HepG2 (cell line): ENCODE measurements at regions not wholly inside any gene's neighbourhood (a gene's known extent, or its start where the extent isn't known, plus 50 kb on each side); places are given as distances from the start of the nearest gene placed in this dataset.

Experiments used
- ATAC-seq: fragments of 200-7000 bp; cut with Tn5 transposase; 3 replicates; pipeline ENCODE4 v1.9.1; 2020; ENCODE audit warnings: mild to moderate bottlenecking, moderate library complexity
- BruUV-seq: library from RNA; stranded (reverse); fragments of 400-500 nt; replicated peaks from 2 replicates; lab custom pipeline; 2021; lab: Mats Ljungman, UMichigan
- CTCF ChIA-PET: fragments of 300-600 bp; formaldehyde crosslinking; extraction: SDS; loops from one replicate; lab custom pipeline; 2021; ENCODE audit warnings: low total read pairs, inconsistent platforms, low intra/inter-chr PET ratio; lab: Yijun Ruan, JAX
- POLR2A ChIA-PET: fragments of 350-600 bp; sonication (Branson Sonifier 250); formaldehyde crosslinking; loops from one replicate; lab custom pipeline; 2020; ENCODE audit warnings: antibody characterized with exemption, inconsistent platforms; lab: Yijun Ruan, JAX
- DNase-seq: peaks from one replicate; pipeline ENCODE4 v3.0.0-alpha.2; 2015; ENCODE audit warnings: low spot score
- FAIRE-seq: peaks from 3 replicates; lab custom pipeline; 2011; peaks lifted over from hg19 to GRCh38; lab: Jason Lieb, UNC
- H2AFZ ChIP-seq: one replicate; pipeline ENCODE4 v1.6.1; 2011; ENCODE audit warnings: low read length, inconsistent platforms
- H3K27ac ChIP-seq: fragments of 300-600 bp; 3 replicates; pipeline ENCODE4 v1.8.0; 2011; ENCODE audit warnings: mixed run types, mild to moderate bottlenecking, mixed read lengths, low read length, inconsistent platforms; ENCODE audit not compliant: insufficient read depth; ENCODE audit errors: extremely low read length
- H3K27me3 ChIP-seq, 2 experiments: fragments of 200-600 bp in 1 of 2; 2 replicates in 1 of 2; 3 replicates in 1 of 2; pipeline versions ENCODE4 v1.6.0 to v1.8.0; 2011; ENCODE audit warnings: low read length in 2 of 2, mild to moderate bottlenecking in 2 of 2, moderate library complexity in 2 of 2, inconsistent platforms in 1 of 2; ENCODE audit not compliant: insufficient read depth in 2 of 2, control insufficient read depth in 1 of 2
- H3K36me3 ChIP-seq, 2 experiments: fragments of 200-600 bp in 1 of 2; replicated peaks in 1 of 2; 2 replicates in 1 of 2; 3 replicates in 1 of 2; pipeline versions ENCODE4 v1.5.1 to v1.8.0; 2011; ENCODE audit warnings: low read length in 2 of 2, inconsistent platforms in 1 of 2; ENCODE audit not compliant: insufficient read depth in 2 of 2, control insufficient read depth in 1 of 2
- H3K4me1 ChIP-seq: 2 replicates; pipeline ENCODE4 v1.5.1; 2012; ENCODE audit warnings: low read length, inconsistent platforms; ENCODE audit not compliant: insufficient read depth
- H3K4me2 ChIP-seq: 2 replicates; pipeline ENCODE4 v1.6.0; 2011; ENCODE audit warnings: low read depth, low read length, inconsistent platforms
- H3K4me3 ChIP-seq, 3 experiments: fragments of 200-600 bp in 1 of 3; sonication (generic), shearing (Covaris generic) in 1 of 3; replicated peaks in 1 of 3; 2 replicates each; pipeline ENCODE4 v1.5.1; 2011 to 2016; ENCODE audit warnings: low read length in 3 of 3, inconsistent platforms in 2 of 3, low read depth in 2 of 3, mild to moderate bottlenecking in 2 of 3, control low read depth in 1 of 3, mixed read lengths in 1 of 3; ENCODE audit not compliant: insufficient read depth in 1 of 3
- H3K79me2 ChIP-seq: one replicate; pipeline ENCODE4 v1.6.1; 2011; ENCODE audit warnings: low read length, inconsistent platforms; ENCODE audit not compliant: insufficient read depth
- H3K9ac ChIP-seq: 2 replicates; pipeline ENCODE4 v1.6.0; 2011; ENCODE audit warnings: mild to moderate bottlenecking, low read depth, low read length, inconsistent platforms; ENCODE audit not compliant: insufficient read depth
- H3K9me3 ChIP-seq: 2 replicates; pipeline ENCODE4 v1.5.1; 2012; ENCODE audit warnings: mild to moderate bottlenecking, low read length
- H4K20me1 ChIP-seq: 2 replicates; pipeline ENCODE4 v1.6.0; 2011; ENCODE audit warnings: inconsistent platforms, mild to moderate bottlenecking, low read length, moderate library complexity; ENCODE audit not compliant: insufficient read depth
- AGO1 ChIP-seq: fragments of 200-400 bp; formaldehyde crosslinking; IDR thresholded peaks from 2 replicates; pipeline ENCODE4 v1.6.1; 2017; ENCODE audit warnings: mild to moderate bottlenecking, low read depth, low read length, moderate library complexity; ENCODE audit not compliant: poor library complexity, severe bottlenecking
- GATA4 ChIP-seq: sonication (generic); IDR thresholded peaks from 2 replicates; pipeline ENCODE4 v1.6.1; 2016; ENCODE audit warnings: antibody characterized with exemption, low read depth, borderline replicate concordance
- NFIB ChIP-seq: sonication (generic); formaldehyde crosslinking; IDR thresholded peaks from 2 replicates; pipeline ENCODE4 v1.9.0; 2021; ENCODE audit warnings: missing genetic modification reagents, mild to moderate bottlenecking, borderline replicate concordance
- SCMH1 ChIP-seq: sonication (generic); formaldehyde crosslinking; IDR thresholded peaks from 2 replicates; pipeline ENCODE4 v1.9.0; 2021; ENCODE audit warnings: missing genetic modification reagents, mild to moderate bottlenecking, borderline replicate concordance
- TCF7 ChIP-seq: sonication (generic); IDR thresholded peaks from 2 replicates; pipeline ENCODE4 v1.6.1; 2016; ENCODE audit warnings: antibody characterized with exemption, low read depth
- TSC22D2 ChIP-seq: sonication (generic); formaldehyde crosslinking; IDR thresholded peaks from 2 replicates; pipeline ENCODE4 v1.5.1; 2020; ENCODE audit warnings: missing genetic modification reagents, mild to moderate bottlenecking, borderline replicate concordance
- ZNF101 ChIP-seq: sonication (generic); formaldehyde crosslinking; IDR thresholded peaks from 2 replicates; pipeline ENCODE4 v1.4.0; 2020; ENCODE audit warnings: mild to moderate bottlenecking, low read depth, missing genetic modification reagents, borderline replicate concordance
- ZNF136 ChIP-seq: sonication (generic); formaldehyde crosslinking; IDR thresholded peaks from 2 replicates; pipeline ENCODE4 v1.8.1; 2022; ENCODE audit warnings: low read depth, mild to moderate bottlenecking, moderate library complexity, missing genetic modification reagents
- ZNF143 ChIP-seq: sonication (generic); formaldehyde crosslinking; IDR thresholded peaks from 2 replicates; pipeline ENCODE4 v1.4.0; 2020; ENCODE audit warnings: missing genetic modification reagents
- ZNF225 ChIP-seq: sonication (generic); formaldehyde crosslinking; IDR thresholded peaks from 2 replicates; pipeline ENCODE4 v1.4.0; 2020; ENCODE audit warnings: mild to moderate bottlenecking, missing genetic modification reagents
- ZNF350 ChIP-seq: sonication (generic); formaldehyde crosslinking; IDR thresholded peaks from 2 replicates; pipeline ENCODE4 v1.4.0; 2020; ENCODE audit warnings: mild to moderate bottlenecking, low read depth, missing genetic modification reagents, borderline replicate concordance
- ZNF615 ChIP-seq: sonication (generic); formaldehyde crosslinking; IDR thresholded peaks from 2 replicates; pipeline ENCODE4 v1.5.0; 2020; ENCODE audit warnings: mild to moderate bottlenecking, missing genetic modification reagents, borderline replicate concordance
- ZNF839 ChIP-seq: sonication (generic); formaldehyde crosslinking; IDR thresholded peaks from 2 replicates; pipeline ENCODE4 v1.4.0; 2020; ENCODE audit warnings: missing genetic modification reagents, mild to moderate bottlenecking, borderline replicate concordance
- WGBS: methylation state at CpG from one replicate; pipeline ENCODE4 v1.1.6; 2017; ENCODE audit warnings: low lambda C conversion rate; 5-methylcytosine and 5-hydroxymethylcytosine counted together
- in situ Hi-C: cut with HindIII; loops from 2 replicates; pipeline ENCODE4 v1.10.0; 2017; ENCODE audit warnings: low pct_unique_long_range_greater_than_20kb; ENCODE audit not compliant: extremely low pct_ligation_motif_present
- intact Hi-C: fragments of 100-400 bp; cut with micrococcal nuclease; formaldehyde crosslinking; loops from one replicate; pipeline ENCODE4 v1.10.0; 2022; ENCODE audit not compliant: unreplicated experiment
- TF ChIP-seq, protein P1 (sequence below): sonication (generic); formaldehyde crosslinking; IDR thresholded peaks from 2 replicates; pipeline ENCODE4 v1.4.0; 2020; ENCODE audit warnings: missing genetic modification reagents
- TF ChIP-seq, protein P2 (sequence below): sonication (generic); formaldehyde crosslinking; IDR thresholded peaks from 2 replicates; pipeline ENCODE4 v1.4.0; 2020; ENCODE audit warnings: missing genetic modification reagents

DNA sequence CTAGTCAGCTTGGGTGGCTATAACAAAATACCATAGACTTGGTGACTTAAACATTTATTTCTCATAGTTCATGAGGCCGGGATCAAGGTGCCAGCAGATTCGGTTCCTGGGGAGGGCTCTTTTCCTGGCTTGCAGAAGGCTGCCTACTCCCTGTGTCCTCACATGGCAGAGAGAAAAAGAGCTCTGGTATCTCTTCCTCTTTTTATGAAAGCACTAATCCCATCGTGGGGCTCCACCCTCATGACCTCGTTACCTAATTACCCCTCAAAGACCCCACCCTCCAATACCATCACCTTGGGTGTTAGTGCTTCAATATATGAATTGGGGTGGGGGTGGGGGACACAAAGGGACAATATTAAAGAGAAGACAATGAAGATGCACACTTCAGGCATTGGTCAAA lies 67.1 kb upstream of the CCBE1 start:
- WGBS: 0% methylated on average over 4 of the region's 4 CpGs
- no peak for FAIRE-seq
- intact Hi-C loops: no loop called here
- ChIA-PET CTCF (no interaction called here), POLR2A (no interaction called here)
- Histone ChIP-seq H3K79me2 (no peaks in the 10 kb centered on the region), H3K27me3 (no peaks in the 10 kb centered on the region), H2AFZ (no peak overlapping the region), H3K4me3 (no peak overlapping the region), H4K20me1 (no peaks in the 10 kb centered on the region), H3K9me3 (no peaks in the 10 kb centered on the region), H3K27ac (no peak overlapping the region), H3K36me3 (no peaks in the 10 kb centered on the region), H3K4me2 (no peak overlapping the region), H3K9ac (no peak overlapping the region), H3K4me1 (no peaks in the 10 kb centered on the region)
- TF ChIP-seq TSC22D2 (CRISPR knock-in tag) (no peak), ZNF615 (CRISPR knock-in tag) (no peak), ZNF839 (CRISPR knock-in tag) (no peak), AGO1 (no peak)
- TF ChIP-seq, protein P1, sequence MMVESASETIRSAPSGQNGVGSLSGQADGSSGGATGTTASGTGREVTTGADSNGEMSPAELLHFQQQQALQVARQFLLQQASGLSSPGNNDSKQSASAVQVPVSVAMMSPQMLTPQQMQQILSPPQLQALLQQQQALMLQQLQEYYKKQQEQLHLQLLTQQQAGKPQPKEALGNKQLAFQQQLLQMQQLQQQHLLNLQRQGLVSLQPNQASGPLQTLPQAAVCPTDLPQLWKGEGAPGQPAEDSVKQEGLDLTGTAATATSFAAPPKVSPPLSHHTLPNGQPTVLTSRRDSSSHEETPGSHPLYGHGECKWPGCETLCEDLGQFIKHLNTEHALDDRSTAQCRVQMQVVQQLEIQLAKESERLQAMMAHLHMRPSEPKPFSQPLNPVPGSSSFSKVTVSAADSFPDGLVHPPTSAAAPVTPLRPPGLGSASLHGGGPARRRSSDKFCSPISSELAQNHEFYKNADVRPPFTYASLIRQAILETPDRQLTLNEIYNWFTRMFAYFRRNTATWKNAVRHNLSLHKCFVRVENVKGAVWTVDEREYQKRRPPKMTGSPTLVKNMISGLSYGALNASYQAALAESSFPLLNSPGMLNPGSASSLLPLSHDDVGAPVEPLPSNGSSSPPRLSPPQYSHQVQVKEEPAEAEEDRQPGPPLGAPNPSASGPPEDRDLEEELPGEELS (CRISPR knock-in tag): no peak
- BruUV-seq: no TSS peak
- in situ Hi-C loops: no loop called here
- ATAC-seq: no peak
- no peak for DNase-seq

DNA sequence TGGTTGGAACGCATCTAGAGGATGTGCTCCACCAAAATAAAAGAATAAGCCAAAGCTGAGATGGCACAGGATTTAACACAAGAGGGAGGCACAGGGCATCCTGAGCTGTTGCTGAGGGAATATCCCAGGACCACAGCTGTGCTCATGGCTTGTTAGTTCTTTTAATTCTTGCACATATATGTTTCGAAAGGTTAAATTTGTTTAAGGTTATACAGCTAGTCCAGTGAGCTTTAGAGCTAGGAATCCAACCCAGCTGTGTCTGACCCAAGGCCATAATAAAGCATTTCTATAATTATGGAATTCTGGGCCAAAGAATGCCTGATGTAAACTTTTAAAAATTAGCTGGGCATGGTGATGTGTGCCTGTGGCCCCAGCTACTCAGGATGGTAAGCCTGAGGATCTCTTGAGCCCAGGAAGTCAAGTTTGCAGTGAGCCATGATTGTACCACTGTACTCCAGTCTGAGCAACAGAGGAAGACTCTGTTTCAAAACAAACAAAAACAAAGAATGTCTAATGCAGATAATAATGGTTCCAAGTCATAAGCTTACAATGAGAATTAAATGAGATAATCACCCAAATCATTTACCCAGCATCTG lies 66.4 kb upstream of the CCBE1 start:
- WGBS: 0% methylated on average over 2 of the region's 2 CpGs
- Histone ChIP-seq H4K20me1 (no peaks in the 10 kb centered on the region), H3K27me3 (no peaks in the 10 kb centered on the region), H3K4me1 (no peaks in the 10 kb centered on the region), H2AFZ (no peak overlapping the region), H3K9ac (no peak overlapping the region), H3K4me3 (no peak overlapping the region), H3K36me3 (no peaks in the 10 kb centered on the region), H3K9me3 (no peaks in the 10 kb centered on the region), H3K4me2 (no peak overlapping the region), H3K27ac (no peak overlapping the region), H3K79me2 (no peaks in the 10 kb centered on the region)
- no peak for FAIRE-seq
- no TSS peak for BruUV-seq
- ATAC-seq: no peak
- in situ Hi-C loops: no loop called here
- intact Hi-C loops: no loop called here
- POLR2A ChIA-PET: no interaction called here
- CTCF ChIA-PET: no interaction called here
- DNase-seq: no peak
- TF ChIP-seq ZNF143 (CRISPR knock-in tag): no peak
- no peak for TF ChIP-seq NFIB (CRISPR knock-in tag)
- TF ChIP-seq TCF7: no peak
- TF ChIP-seq ZNF350 (CRISPR knock-in tag): no peak
- TF ChIP-seq ZNF225: no peak
- TF ChIP-seq ZNF839 (CRISPR knock-in tag): no peak
- TF ChIP-seq GATA4: no peak
- no peak for TF ChIP-seq ZNF136 (CRISPR knock-in tag)
- TF ChIP-seq, protein P2, sequence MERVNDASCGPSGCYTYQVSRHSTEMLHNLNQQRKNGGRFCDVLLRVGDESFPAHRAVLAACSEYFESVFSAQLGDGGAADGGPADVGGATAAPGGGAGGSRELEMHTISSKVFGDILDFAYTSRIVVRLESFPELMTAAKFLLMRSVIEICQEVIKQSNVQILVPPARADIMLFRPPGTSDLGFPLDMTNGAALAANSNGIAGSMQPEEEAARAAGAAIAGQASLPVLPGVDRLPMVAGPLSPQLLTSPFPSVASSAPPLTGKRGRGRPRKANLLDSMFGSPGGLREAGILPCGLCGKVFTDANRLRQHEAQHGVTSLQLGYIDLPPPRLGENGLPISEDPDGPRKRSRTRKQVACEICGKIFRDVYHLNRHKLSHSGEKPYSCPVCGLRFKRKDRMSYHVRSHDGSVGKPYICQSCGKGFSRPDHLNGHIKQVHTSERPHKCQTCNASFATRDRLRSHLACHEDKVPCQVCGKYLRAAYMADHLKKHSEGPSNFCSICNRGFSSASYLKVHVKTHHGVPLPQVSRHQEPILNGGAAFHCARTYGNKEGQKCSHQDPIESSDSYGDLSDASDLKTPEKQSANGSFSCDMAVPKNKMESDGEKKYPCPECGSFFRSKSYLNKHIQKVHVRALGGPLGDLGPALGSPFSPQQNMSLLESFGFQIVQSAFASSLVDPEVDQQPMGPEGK (CRISPR knock-in tag): no peak
- TF ChIP-seq ZNF101 (CRISPR knock-in tag): no peak
- TF ChIP-seq SCMH1: no peak
